Astrocyte (in vitro differentiated cells and primary cell): ENCODE measurements at regions not wholly inside any gene's neighbourhood (a gene's known extent, or its start where the extent isn't known, plus 50 kb on each side); places are given as distances from the start of the nearest gene placed in this dataset.

Source experiments
- CTCF ChIP-seq: IDR thresholded peaks from 2 replicates; pipeline ENCODE4 v1.5.1; 2011; ENCODE audit warnings: low read depth, mild to moderate bottlenecking, inconsistent platforms, low read length, moderate library complexity; ENCODE audit not compliant: insufficient read depth
- EZH2 ChIP-seq: IDR thresholded peaks from 2 replicates; pipeline ENCODE4 v1.6.1; 2012; ENCODE audit warnings: mild to moderate bottlenecking, low read length, inconsistent platforms; ENCODE audit not compliant: insufficient read depth

GRCh38 chr11:95387325-95387724 is 156.3 kb upstream of the SESN3 start:
- TF ChIP-seq CTCF (no peak), EZH2 (no peak)
